HCT116 (cell line): ENCODE measurements at regions not wholly inside any gene's neighbourhood (a gene's known extent, or its start where the extent isn't known, plus 50 kb on each side); places are given as distances from the start of the nearest gene placed in this dataset.

Source experiments
- ATAC-seq: fragments of 200-7000 bp; cut with Tn5 transposase; 2 replicates; pipeline ENCODE4 v1.9.1; 2020; ENCODE audit warnings: mild to moderate bottlenecking, moderate library complexity
- BruUV-seq: library from RNA; stranded (reverse); fragments of 400-500 nt; replicated peaks from 2 replicates; lab custom pipeline; 2021; lab: Mats Ljungman, UMichigan
- CTCF ChIA-PET: fragments of 300-600 bp; sonication (Branson Sonifier 250); formaldehyde crosslinking; loops from one replicate; lab custom pipeline; 2021; ENCODE audit warnings: antibody characterized with exemption; lab: Charles Lee
- POLR2A ChIA-PET: fragments of 300-600, 350-600 bp; sonication (Branson Sonifier 250); formaldehyde crosslinking; loops from one replicate; lab custom pipeline; 2021; ENCODE audit warnings: antibody characterized with exemption; lab: Charles Lee
- RAD21 ChIA-PET, 2 experiments: fragments of 300-600 bp; sonication (Branson Sonifier 250); formaldehyde crosslinking; loops; one replicate each; lab custom pipeline; 2023; ENCODE audit warnings: low total read pairs in 2 of 2; ENCODE audit not compliant: uncharacterized antibody in 2 of 2, unreplicated experiment in 2 of 2, low non-redundant PET in 1 of 2; lab: Charles Lee
- DNase-seq: peaks from one replicate; pipeline ENCODE4 v3.0.0-alpha.2; 2010; ENCODE audit warnings: low read depth, low spot score
- H2AFZ ChIP-seq: fragments of 200-600 bp; shearing (Covaris generic), sonication (generic); 2 replicates; pipeline ENCODE4 v1.6.1; 2017; ENCODE audit warnings: low read depth, mixed run types, mixed read lengths, antibody characterized with exemption, low read length; ENCODE audit not compliant: poor library complexity, severe bottlenecking
- H3K27ac ChIP-seq: 2 replicates; pipeline ENCODE4 v1.5.1; 2012; ENCODE audit warnings: low read depth, low read length
- H3K27me3 ChIP-seq: fragments of 200-600 bp; sonication (generic); 2 replicates; pipeline ENCODE4 v1.6.1; 2016; ENCODE audit warnings: mixed run types, low read length, mixed read lengths; ENCODE audit not compliant: insufficient read depth
- H3K36me3 ChIP-seq, 2 experiments: fragments of 200-500 bp in 1 of 2; fragments of 200-600 bp in 1 of 2; sonication (Bioruptor generic) in 1 of 2; sonication (generic) in 1 of 2; 2 replicates each; pipeline versions ENCODE4 v1.5.1 to v1.6.1; 2014 to 2016; ENCODE audit warnings: low read length in 2 of 2, inconsistent platforms in 1 of 2, mixed read lengths in 1 of 2, mixed run types in 1 of 2; ENCODE audit not compliant: insufficient read depth in 2 of 2, control insufficient read depth in 1 of 2
- H3K4me1 ChIP-seq, 2 experiments: fragments of 200-600 bp in 1 of 2; sonication (generic) in 1 of 2; 2 replicates each; pipeline versions ENCODE4 v1.5.1 to v1.6.1; 2012 to 2017; ENCODE audit warnings: low read length in 2 of 2, inconsistent platforms in 1 of 2, mild to moderate bottlenecking in 1 of 2, mixed read lengths in 1 of 2, mixed run types in 1 of 2, moderate library complexity in 1 of 2; ENCODE audit not compliant: insufficient read depth in 2 of 2, control insufficient read depth in 1 of 2
- H3K4me2 ChIP-seq: fragments of 200-600 bp; sonication (generic); 2 replicates; pipeline ENCODE4 v1.6.1; 2017; ENCODE audit warnings: mixed run types, low read length, mixed read lengths
- H3K4me3 ChIP-seq, 2 experiments: fragments of 200-600 bp in 1 of 2; sonication (generic) in 1 of 2; replicated peaks in 1 of 2; 2 replicates each; pipeline ENCODE4 v1.5.1; 2011 to 2016; ENCODE audit warnings: low read length in 2 of 2, control low read depth in 1 of 2, low read depth in 1 of 2, mild to moderate bottlenecking in 1 of 2, mixed read lengths in 1 of 2, mixed run types in 1 of 2
- H3K79me2 ChIP-seq: fragments of 200-600 bp; sonication (generic); 2 replicates; pipeline ENCODE4 v1.6.1; 2017; ENCODE audit warnings: mild to moderate bottlenecking, mixed run types, low read length, moderate library complexity, mixed read lengths; ENCODE audit not compliant: insufficient read depth
- H3K9ac ChIP-seq: fragments of 200-600 bp; sonication (generic); 2 replicates; pipeline ENCODE4 v1.6.1; 2016; ENCODE audit warnings: low read length, mixed read lengths
- H3K9me2 ChIP-seq: fragments of 200-600 bp; sonication (generic), shearing (Covaris generic); 2 replicates; pipeline ENCODE4 v1.6.1; 2017; ENCODE audit warnings: mixed run types, mild to moderate bottlenecking, moderate library complexity; ENCODE audit not compliant: insufficient read depth
- H3K9me3 ChIP-seq, 2 experiments: fragments of 200-500 bp in 1 of 2; fragments of 200-600 bp in 1 of 2; sonication (Bioruptor generic) in 1 of 2; sonication (generic) in 1 of 2; 2 replicates each; pipeline ENCODE4 v1.6.1; 2014 to 2017; ENCODE audit warnings: low read length in 2 of 2, mixed read lengths in 2 of 2, inconsistent platforms in 1 of 2, low read depth in 1 of 2, mild to moderate bottlenecking in 1 of 2, mixed run types in 1 of 2, moderate library complexity in 1 of 2; ENCODE audit not compliant: control insufficient read depth in 1 of 2, insufficient read depth in 1 of 2
- H4K20me1 ChIP-seq: fragments of 200-600 bp; sonication (generic), shearing (Covaris generic); 2 replicates; pipeline ENCODE4 v1.6.1; 2017; ENCODE audit warnings: mixed run types, mild to moderate bottlenecking, moderate library complexity; ENCODE audit not compliant: insufficient read depth
- CBX3 ChIP-seq: IDR thresholded peaks from 2 replicates; pipeline ENCODE4 v1.6.1; 2012; ENCODE audit warnings: low read depth
- EGR1 ChIP-seq: IDR thresholded peaks from 2 replicates; pipeline ENCODE4 v1.6.1; 2012; ENCODE audit warnings: low read depth
- FOSL1 ChIP-seq: IDR thresholded peaks from 2 replicates; pipeline ENCODE4 v1.6.1; 2012; ENCODE audit warnings: low read depth
- MAX ChIP-seq: IDR thresholded peaks from 2 replicates; pipeline ENCODE4 v1.6.1; 2012
- POLR2A ChIP-seq: IDR thresholded peaks from 2 replicates; pipeline ENCODE4 v1.7.0; 2011; ENCODE audit warnings: borderline replicate concordance; ENCODE audit not compliant: insufficient read depth, insufficient read length; ENCODE audit errors: extremely low read depth
- REST ChIP-seq: IDR thresholded peaks from 2 replicates; pipeline ENCODE4 v1.6.1; 2012; ENCODE audit warnings: low read depth
- intact Hi-C: fragments of 100-400 bp; cut with micrococcal nuclease; formaldehyde crosslinking; loops from 2 replicates; pipeline ENCODE4 v1.10.0; 2022
- TF ChIP-seq, protein P1 (sequence below), 3 experiments: fragments of 200-600 bp in 1 of 3; sonication (generic) in 1 of 3; IDR thresholded peaks in 2 of 3; conservative IDR thresholded peaks in 1 of 3; 2 replicates each; pipeline ENCODE4 v1.5.1; 2012 to 2017; ENCODE audit warnings: low read depth in 2 of 3, low read length in 2 of 3, antibody characterized with exemption in 1 of 3, borderline replicate concordance in 1 of 3, control low read depth in 1 of 3, mild to moderate bottlenecking in 1 of 3, mixed read lengths in 1 of 3, mixed run types in 1 of 3, moderate library complexity in 1 of 3; ENCODE audit not compliant: insufficient read depth in 1 of 3

- no peak for TF ChIP-seq REST
- TF ChIP-seq MAX: no peak
Observed at GRCh38 chr5:103393101-103393754, 134.7 kb downstream of the MACIR start (continued).

- ChIA-PET POLR2A (no interaction called here), RAD21 (no interaction called here), CTCF (no interaction called here)
- Histone ChIP-seq H2AFZ (no peak overlapping the region), H3K4me2 (no peak overlapping the region), H4K20me1 (no peaks in the 10 kb centered on the region), H3K27me3 (no peaks in the 10 kb centered on the region), H3K4me1 (no peaks in the 10 kb centered on the region), H3K9me3 (no peaks in the 10 kb centered on the region), H3K9me2 (no peaks in the 10 kb centered on the region), H3K36me3 (no peaks in the 10 kb centered on the region), H3K4me3 (no peak overlapping the region), H3K27ac (no peak overlapping the region), H3K79me2 (no peaks in the 10 kb centered on the region), H3K9ac (no peak overlapping the region)
- ATAC-seq: no peak
- TF ChIP-seq, protein P1, sequence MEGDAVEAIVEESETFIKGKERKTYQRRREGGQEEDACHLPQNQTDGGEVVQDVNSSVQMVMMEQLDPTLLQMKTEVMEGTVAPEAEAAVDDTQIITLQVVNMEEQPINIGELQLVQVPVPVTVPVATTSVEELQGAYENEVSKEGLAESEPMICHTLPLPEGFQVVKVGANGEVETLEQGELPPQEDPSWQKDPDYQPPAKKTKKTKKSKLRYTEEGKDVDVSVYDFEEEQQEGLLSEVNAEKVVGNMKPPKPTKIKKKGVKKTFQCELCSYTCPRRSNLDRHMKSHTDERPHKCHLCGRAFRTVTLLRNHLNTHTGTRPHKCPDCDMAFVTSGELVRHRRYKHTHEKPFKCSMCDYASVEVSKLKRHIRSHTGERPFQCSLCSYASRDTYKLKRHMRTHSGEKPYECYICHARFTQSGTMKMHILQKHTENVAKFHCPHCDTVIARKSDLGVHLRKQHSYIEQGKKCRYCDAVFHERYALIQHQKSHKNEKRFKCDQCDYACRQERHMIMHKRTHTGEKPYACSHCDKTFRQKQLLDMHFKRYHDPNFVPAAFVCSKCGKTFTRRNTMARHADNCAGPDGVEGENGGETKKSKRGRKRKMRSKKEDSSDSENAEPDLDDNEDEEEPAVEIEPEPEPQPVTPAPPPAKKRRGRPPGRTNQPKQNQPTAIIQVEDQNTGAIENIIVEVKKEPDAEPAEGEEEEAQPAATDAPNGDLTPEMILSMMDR (IDR thresholded peaks at IDR 0.05 in 2 of 3, conservative IDR thresholded peaks at IDR 0.05 in 1 of 3; ENCODE audit: borderline replicate concordance in 1 of 3, insufficient read depth in 1 of 3, low read depth in 2 of 3, low read length in 2 of 3): no peak
- TF ChIP-seq EGR1 (no peak), POLR2A (no peak), FOSL1 (no peak), CBX3 (no peak)
- intact Hi-C loops: no loop called here
- no peak for DNase-seq
- no TSS peak for BruUV-seq
Observed at GRCh38 chr5:103391659-103392058, 133.1 kb downstream of the MACIR start.
